GM23338 (cell line): ENCODE measurements at regions not wholly inside any gene's neighbourhood (a gene's known extent, or its start where the extent isn't known, plus 50 kb on each side); places are given as distances from the start of the nearest gene placed in this dataset.

Experiments used
- EZH2 ChIP-seq: fragments of 200-600 bp; sonication (generic); IDR thresholded peaks from one replicate; pipeline ENCODE4 v1.8.0; 2017; ENCODE audit warnings: antibody characterized with exemption, mild to moderate bottlenecking, low read depth; ENCODE audit not compliant: unreplicated experiment
- EZH2phosphoT487 ChIP-seq: fragments of 200-600 bp; sonication (generic); IDR thresholded peaks from one replicate; pipeline ENCODE4 v1.8.1; 2018; ENCODE audit warnings: antibody characterized with exemption; ENCODE audit not compliant: unreplicated experiment
- POLR2AphosphoS5 ChIP-seq: IDR thresholded peaks from 2 replicates; pipeline ENCODE4 v1.6.1; 2016; ENCODE audit warnings: antibody characterized with exemption, low read depth
- TF ChIP-seq, protein P1 (sequence below), 2 experiments: fragments of 200-600 bp in 1 of 2; sonication (generic) in 1 of 2; conservative IDR thresholded peaks; 2 replicates each; pipeline versions ENCODE4 v1.5.1 to v1.6.1; 2016 to 2017; ENCODE audit warnings: antibody characterized with exemption in 2 of 2, low read depth in 2 of 2, mild to moderate bottlenecking in 2 of 2, moderate library complexity in 1 of 2

DNA sequence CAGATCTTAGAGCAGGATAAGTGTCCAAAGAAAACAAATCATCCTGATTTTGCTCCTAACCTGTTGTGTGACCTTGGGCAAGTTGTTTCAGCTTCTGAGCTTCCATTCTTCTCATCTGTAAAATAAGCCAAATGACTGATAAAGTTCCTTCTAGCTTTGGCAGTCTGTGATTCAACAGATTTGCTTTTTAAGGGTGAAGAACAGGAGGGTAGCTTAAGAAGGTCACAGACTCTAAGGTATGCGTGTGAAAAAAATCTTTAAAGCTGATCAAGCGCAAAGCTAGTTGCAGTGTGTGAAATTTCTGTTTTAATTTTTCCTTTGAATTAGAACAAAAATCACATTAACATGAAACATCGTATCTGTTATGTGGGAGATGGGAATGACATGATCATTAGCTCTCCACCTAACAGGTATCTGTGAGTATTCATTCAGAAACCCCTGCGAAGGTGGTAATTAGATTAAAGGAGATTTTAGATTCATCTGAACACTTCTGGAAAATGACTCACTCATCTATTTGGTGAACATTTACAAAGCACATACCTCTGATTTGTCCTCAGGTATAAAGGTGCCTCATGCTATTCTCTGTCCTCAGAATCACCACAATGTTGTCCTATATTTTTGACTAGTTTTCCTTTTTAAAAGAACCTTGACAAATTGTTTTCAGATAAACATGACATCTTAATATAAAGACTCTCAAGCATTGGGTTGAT lies 131.9 kb upstream of the CPM start:
- TF ChIP-seq EZH2: no peak
- no peak for TF ChIP-seq POLR2AphosphoS5
- no peak for TF ChIP-seq EZH2phosphoT487
- TF ChIP-seq, protein P1, sequence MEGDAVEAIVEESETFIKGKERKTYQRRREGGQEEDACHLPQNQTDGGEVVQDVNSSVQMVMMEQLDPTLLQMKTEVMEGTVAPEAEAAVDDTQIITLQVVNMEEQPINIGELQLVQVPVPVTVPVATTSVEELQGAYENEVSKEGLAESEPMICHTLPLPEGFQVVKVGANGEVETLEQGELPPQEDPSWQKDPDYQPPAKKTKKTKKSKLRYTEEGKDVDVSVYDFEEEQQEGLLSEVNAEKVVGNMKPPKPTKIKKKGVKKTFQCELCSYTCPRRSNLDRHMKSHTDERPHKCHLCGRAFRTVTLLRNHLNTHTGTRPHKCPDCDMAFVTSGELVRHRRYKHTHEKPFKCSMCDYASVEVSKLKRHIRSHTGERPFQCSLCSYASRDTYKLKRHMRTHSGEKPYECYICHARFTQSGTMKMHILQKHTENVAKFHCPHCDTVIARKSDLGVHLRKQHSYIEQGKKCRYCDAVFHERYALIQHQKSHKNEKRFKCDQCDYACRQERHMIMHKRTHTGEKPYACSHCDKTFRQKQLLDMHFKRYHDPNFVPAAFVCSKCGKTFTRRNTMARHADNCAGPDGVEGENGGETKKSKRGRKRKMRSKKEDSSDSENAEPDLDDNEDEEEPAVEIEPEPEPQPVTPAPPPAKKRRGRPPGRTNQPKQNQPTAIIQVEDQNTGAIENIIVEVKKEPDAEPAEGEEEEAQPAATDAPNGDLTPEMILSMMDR (conservative IDR thresholded peaks at IDR 0.05; ENCODE audit: low read depth in 2 of 2): no peak
